Ishikawa (cell line): ENCODE measurements at regions not wholly inside any gene's neighbourhood (a gene's known extent, or its start where the extent isn't known, plus 50 kb on each side); places are given as distances from the start of the nearest gene placed in this dataset.

ENCODE experiments used
- CEBPB ChIP-seq: IDR thresholded peaks from 2 replicates; pipeline ENCODE4 v1.6.1; 2012
- CREB1 ChIP-seq: IDR thresholded peaks from 2 replicates; pipeline ENCODE4 v1.6.1; 2012; ENCODE audit warnings: low read depth
- EGR1 ChIP-seq: IDR thresholded peaks from 2 replicates; pipeline ENCODE4 v1.6.1; 2012
- EP300 ChIP-seq: IDR thresholded peaks from 2 replicates; pipeline ENCODE4 v1.6.1; 2012; ENCODE audit warnings: borderline replicate concordance
- FOXM1 ChIP-seq: IDR thresholded peaks from 2 replicates; pipeline ENCODE4 v1.6.1; 2012; ENCODE audit warnings: low read depth, borderline replicate concordance
- NFIC ChIP-seq: IDR thresholded peaks from 2 replicates; pipeline ENCODE4 v1.6.1; 2012
- RAD21 ChIP-seq: IDR thresholded peaks from 2 replicates; pipeline ENCODE4 v1.6.1; 2012; ENCODE audit warnings: low read depth
- TAF1 ChIP-seq: IDR thresholded peaks from 2 replicates; pipeline ENCODE4 v1.6.1; 2012; ENCODE audit warnings: low read depth, mild to moderate bottlenecking
- YY1 ChIP-seq: IDR thresholded peaks from 2 replicates; pipeline ENCODE4 v1.6.1; 2012; ENCODE audit warnings: low read depth
- TF ChIP-seq, protein P1 (sequence below): IDR thresholded peaks from 2 replicates; pipeline ENCODE4 v1.6.1; 2012; ENCODE audit warnings: low read depth, mild to moderate bottlenecking
- TF ChIP-seq, protein P2 (sequence below): IDR thresholded peaks from 2 replicates; pipeline ENCODE4 v1.6.1; 2012
- TF ChIP-seq, protein P3 (sequence below): IDR thresholded peaks from 2 replicates; pipeline ENCODE4 v1.6.1; 2012

DNA sequence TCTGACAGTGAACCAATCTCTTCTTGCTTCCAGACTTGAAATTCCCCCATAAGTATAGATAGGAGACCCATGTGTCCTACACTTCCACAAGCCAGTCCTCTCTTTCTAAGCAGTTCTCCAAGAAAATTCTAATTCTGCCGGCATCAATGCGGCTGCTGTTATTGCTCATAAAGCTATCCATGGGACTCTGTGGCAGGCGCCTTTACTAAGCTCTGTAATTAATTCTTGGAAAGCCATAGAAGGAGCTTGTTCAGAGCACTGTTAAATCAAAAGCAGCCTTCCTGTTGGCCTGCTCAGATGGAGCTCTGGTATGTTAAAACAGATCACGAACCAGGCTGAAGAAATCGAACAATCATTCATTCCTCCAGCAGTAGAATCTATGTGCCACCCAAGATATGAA lies 244.3 kb upstream of the NFE2L3 start:
- TF ChIP-seq FOXM1, result no peak
- TF ChIP-seq CEBPB, result no peak
- TF ChIP-seq, protein P1, sequence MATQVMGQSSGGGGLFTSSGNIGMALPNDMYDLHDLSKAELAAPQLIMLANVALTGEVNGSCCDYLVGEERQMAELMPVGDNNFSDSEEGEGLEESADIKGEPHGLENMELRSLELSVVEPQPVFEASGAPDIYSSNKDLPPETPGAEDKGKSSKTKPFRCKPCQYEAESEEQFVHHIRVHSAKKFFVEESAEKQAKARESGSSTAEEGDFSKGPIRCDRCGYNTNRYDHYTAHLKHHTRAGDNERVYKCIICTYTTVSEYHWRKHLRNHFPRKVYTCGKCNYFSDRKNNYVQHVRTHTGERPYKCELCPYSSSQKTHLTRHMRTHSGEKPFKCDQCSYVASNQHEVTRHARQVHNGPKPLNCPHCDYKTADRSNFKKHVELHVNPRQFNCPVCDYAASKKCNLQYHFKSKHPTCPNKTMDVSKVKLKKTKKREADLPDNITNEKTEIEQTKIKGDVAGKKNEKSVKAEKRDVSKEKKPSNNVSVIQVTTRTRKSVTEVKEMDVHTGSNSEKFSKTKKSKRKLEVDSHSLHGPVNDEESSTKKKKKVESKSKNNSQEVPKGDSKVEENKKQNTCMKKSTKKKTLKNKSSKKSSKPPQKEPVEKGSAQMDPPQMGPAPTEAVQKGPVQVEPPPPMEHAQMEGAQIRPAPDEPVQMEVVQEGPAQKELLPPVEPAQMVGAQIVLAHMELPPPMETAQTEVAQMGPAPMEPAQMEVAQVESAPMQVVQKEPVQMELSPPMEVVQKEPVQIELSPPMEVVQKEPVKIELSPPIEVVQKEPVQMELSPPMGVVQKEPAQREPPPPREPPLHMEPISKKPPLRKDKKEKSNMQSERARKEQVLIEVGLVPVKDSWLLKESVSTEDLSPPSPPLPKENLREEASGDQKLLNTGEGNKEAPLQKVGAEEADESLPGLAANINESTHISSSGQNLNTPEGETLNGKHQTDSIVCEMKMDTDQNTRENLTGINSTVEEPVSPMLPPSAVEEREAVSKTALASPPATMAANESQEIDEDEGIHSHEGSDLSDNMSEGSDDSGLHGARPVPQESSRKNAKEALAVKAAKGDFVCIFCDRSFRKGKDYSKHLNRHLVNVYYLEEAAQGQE, result no peak
- no peak for TF ChIP-seq TAF1
- TF ChIP-seq EGR1, result no peak
- no peak for TF ChIP-seq YY1
- no peak for TF ChIP-seq EP300
- TF ChIP-seq, protein P2, sequence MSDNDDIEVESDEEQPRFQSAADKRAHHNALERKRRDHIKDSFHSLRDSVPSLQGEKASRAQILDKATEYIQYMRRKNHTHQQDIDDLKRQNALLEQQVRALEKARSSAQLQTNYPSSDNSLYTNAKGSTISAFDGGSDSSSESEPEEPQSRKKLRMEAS, result no peak
- TF ChIP-seq, protein P3, sequence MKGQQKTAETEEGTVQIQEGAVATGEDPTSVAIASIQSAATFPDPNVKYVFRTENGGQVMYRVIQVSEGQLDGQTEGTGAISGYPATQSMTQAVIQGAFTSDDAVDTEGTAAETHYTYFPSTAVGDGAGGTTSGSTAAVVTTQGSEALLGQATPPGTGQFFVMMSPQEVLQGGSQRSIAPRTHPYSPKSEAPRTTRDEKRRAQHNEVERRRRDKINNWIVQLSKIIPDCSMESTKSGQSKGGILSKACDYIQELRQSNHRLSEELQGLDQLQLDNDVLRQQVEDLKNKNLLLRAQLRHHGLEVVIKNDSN, result no peak
- no peak for TF ChIP-seq RAD21
- no peak for TF ChIP-seq NFIC
- no peak for TF ChIP-seq CREB1
